ENCODE measurements at regions not wholly inside any gene's neighbourhood (a gene's known extent, or its start where the extent isn't known, plus 50 kb on each side); places are given as distances from the start of the nearest gene placed in this dataset.

DNA sequence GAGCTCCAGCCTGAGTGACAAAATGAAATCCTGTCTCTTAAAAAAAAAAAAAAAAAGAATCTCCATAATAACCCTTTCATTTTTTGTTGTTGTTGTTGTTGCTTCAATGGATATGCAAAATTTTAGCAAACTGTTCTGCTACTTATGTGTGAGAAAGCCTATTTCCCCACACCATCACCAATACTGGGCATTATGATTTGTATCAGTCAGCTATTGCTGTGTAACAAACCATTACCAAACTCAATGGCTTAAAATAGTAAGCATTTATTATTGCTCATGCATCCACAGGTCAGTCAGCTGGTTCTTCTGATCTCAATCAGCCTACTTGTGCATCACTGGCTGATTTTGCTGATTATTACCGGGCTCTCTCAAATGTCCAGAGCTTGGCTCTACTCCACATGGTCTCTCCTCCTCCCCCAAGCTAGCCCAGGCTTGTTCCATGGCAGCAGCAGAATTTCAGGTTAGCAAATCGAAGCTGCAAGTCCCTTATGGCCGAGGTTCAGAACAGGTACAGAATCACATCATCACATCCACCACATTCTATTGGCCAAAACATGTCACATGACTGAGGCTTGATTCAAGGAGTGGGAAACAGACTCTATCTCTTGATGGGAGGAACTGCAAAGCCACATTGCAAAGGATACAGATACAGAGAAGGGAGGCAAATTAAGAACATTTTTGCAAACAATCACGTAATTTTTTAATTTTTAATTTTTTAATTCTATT lies 135.1 kb downstream of the MN1 start:
- no peak for TF ChIP-seq MYC (IDR thresholded peaks at IDR 0.05; ENCODE audit: low read depth, low read length)
- TF ChIP-seq, protein P1, sequence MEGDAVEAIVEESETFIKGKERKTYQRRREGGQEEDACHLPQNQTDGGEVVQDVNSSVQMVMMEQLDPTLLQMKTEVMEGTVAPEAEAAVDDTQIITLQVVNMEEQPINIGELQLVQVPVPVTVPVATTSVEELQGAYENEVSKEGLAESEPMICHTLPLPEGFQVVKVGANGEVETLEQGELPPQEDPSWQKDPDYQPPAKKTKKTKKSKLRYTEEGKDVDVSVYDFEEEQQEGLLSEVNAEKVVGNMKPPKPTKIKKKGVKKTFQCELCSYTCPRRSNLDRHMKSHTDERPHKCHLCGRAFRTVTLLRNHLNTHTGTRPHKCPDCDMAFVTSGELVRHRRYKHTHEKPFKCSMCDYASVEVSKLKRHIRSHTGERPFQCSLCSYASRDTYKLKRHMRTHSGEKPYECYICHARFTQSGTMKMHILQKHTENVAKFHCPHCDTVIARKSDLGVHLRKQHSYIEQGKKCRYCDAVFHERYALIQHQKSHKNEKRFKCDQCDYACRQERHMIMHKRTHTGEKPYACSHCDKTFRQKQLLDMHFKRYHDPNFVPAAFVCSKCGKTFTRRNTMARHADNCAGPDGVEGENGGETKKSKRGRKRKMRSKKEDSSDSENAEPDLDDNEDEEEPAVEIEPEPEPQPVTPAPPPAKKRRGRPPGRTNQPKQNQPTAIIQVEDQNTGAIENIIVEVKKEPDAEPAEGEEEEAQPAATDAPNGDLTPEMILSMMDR (IDR thresholded peaks at IDR 0.05; ENCODE audit: low read depth, low read length), result no peak
- no peak for TF ChIP-seq POLR2A (IDR thresholded peaks at IDR 0.05; ENCODE audit: extremely low read depth, insufficient read length)
- TF ChIP-seq, protein P2, sequence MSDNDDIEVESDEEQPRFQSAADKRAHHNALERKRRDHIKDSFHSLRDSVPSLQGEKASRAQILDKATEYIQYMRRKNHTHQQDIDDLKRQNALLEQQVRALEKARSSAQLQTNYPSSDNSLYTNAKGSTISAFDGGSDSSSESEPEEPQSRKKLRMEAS (IDR thresholded peaks at IDR 0.05; ENCODE audit: low read depth, low read length), result no peak

Measured in NB4 (cell line).